Right lobe of liver (tissue), 6 donors: ENCODE measurements at regions not wholly inside any gene's neighbourhood (a gene's known extent, or its start where the extent isn't known, plus 50 kb on each side); places are given as distances from the start of the nearest gene placed in this dataset.

Source experiments
- ATAC-seq, 4 donors: fragments of 200-7000 bp; cut with Tn5 transposase; one replicate each; pipeline ENCODE4 v1.9.1; 2020; ENCODE audit warnings: mild to moderate bottlenecking in 4 of 4, moderate library complexity in 4 of 4
- DNase-seq, 3 donors: peaks; one replicate each; pipeline ENCODE4 v3.0.0-alpha.2; 2020
- H3K27ac ChIP-seq, 3 donors: fragments of 200-600 bp; one replicate each; pipeline ENCODE4 v1.8.0; 2022
- H3K27me3 ChIP-seq, 2 donors: fragments of 200-600 bp; one replicate each; pipeline ENCODE4 v1.8.0; 2022
- H3K36me3 ChIP-seq, 4 donors: fragments of 200-600 bp; sonication (generic) in 1 of 4; one replicate each; pipeline versions ENCODE4 v1.5.1 to v1.8.0; 2017 to 2022; ENCODE audit warnings: control low read depth in 1 of 4
- H3K4me1 ChIP-seq, 4 donors: fragments of 200-600 bp; sonication (generic) in 1 of 4; one replicate each; pipeline versions ENCODE4 v1.5.1 to v1.8.0; 2017 to 2022; ENCODE audit warnings: control low read depth in 1 of 4
- H3K4me3 ChIP-seq, 3 donors: fragments of 200-600 bp; one replicate each; pipeline ENCODE4 v1.8.0; 2022
- H3K9me3 ChIP-seq, 4 donors: fragments of 200-600 bp; sonication (generic) in 1 of 4; one replicate each; pipeline versions ENCODE4 v1.5.1 to v1.8.0; 2017 to 2022; ENCODE audit warnings: control low read depth in 1 of 4
- POLR2A ChIP-seq: fragments of 450-650 bp; IDR thresholded peaks from one replicate; pipeline ENCODE4 v1.6.1; 2017; ENCODE audit warnings: antibody characterized with exemption, mild to moderate bottlenecking
- WGBS: methylation state at CpG from one replicate; pipeline ENCODE4 v1.1.6; 2018; ENCODE audit warnings: low coverage, low lambda C conversion rate; ENCODE audit not compliant: insufficient coverage; ENCODE audit errors: missing lambda C conversion rate; 5-methylcytosine and 5-hydroxymethylcytosine counted together
- intact Hi-C, 2 donors: fragments of 100-400 bp; cut with DNase I; formaldehyde crosslinking; loops; one replicate each; pipeline versions ENCODE4 v1.11.2 to v1.14.1; 2022
- TF ChIP-seq, protein P1 (sequence below), 4 donors: fragments of 200-600 bp in 3 of 4; fragments of 450-650 bp in 1 of 4; IDR thresholded peaks; one replicate each; pipeline versions ENCODE4 v1.5.1 to v1.8.0; 2016 to 2022; ENCODE audit warnings: antibody characterized with exemption in 4 of 4, mild to moderate bottlenecking in 2 of 4
- donor health status: DM: no; HTN: yes; CAD: no.
- donor health status: DM: no; HTN: no; CAD: no.
- donor health status: DM: no; HTN: no; CAD: no.
- donor health status: DM: no; HTN: yes; CAD: no.
- donor health status: DM: no; HTN: yes; CAD: no.

DNA sequence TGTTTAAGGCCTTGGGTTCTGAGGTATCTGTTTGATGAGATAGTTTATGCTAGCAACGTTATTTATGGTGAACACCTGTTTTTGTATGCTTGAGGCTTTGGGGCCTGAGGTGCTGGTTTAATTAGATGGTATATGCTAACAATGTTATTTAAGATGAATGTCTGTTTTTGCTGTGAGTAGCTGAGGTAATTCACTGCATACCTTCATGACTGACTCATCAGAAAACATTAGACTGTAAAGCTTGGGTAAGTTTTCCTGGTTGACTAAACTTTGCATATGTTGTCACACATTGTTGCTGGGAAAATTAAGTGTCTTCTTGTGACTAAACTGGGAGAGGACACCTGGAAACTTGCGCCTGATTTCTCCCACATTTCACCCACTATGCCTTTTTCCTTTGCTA lies 1026.6 kb downstream of the RAPGEF2 start:
- H3K27me3 ChIP-seq: no peaks in the 10 kb centered on the region
- 48% methylated on average over 2 of the region's 2 CpGs for WGBS
- no peak overlapping the region for H3K27ac ChIP-seq
- no peaks in the 10 kb centered on the region for H3K36me3 ChIP-seq
- TF ChIP-seq POLR2A: no peak
- TF ChIP-seq, protein P1, sequence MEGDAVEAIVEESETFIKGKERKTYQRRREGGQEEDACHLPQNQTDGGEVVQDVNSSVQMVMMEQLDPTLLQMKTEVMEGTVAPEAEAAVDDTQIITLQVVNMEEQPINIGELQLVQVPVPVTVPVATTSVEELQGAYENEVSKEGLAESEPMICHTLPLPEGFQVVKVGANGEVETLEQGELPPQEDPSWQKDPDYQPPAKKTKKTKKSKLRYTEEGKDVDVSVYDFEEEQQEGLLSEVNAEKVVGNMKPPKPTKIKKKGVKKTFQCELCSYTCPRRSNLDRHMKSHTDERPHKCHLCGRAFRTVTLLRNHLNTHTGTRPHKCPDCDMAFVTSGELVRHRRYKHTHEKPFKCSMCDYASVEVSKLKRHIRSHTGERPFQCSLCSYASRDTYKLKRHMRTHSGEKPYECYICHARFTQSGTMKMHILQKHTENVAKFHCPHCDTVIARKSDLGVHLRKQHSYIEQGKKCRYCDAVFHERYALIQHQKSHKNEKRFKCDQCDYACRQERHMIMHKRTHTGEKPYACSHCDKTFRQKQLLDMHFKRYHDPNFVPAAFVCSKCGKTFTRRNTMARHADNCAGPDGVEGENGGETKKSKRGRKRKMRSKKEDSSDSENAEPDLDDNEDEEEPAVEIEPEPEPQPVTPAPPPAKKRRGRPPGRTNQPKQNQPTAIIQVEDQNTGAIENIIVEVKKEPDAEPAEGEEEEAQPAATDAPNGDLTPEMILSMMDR (IDR thresholded peaks at IDR 0.05): no peak
- no peak for DNase-seq
- intact Hi-C loops: no loop called here
- no peak for ATAC-seq
- H3K4me3 ChIP-seq: no peak overlapping the region
- H3K9me3 ChIP-seq: no peaks in the 10 kb centered on the region
- no peaks in the 10 kb centered on the region for H3K4me1 ChIP-seq

DNA sequence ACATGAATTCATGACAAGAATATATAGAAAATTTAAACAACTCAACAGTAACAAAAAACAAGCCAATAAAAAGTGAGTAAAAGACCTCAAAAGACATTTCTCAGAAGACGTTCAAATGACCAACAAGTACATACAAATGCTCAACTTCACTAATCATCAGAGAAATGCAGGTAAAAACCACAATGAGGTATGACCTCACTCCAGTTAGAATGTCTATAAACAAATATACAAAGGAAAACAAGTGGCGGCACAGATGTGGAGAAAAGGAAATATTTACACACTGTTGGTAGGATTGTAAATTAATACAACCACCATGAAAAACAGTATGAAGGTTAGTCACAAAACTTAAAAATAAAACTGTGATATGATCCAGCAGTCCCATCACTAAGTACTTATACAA lies 1033.1 kb downstream of the RAPGEF2 start:
- intact Hi-C loops: no loop called here
- 30% methylated on average over 2 of the region's 2 CpGs for WGBS
- no peaks in the 10 kb centered on the region for H3K36me3 ChIP-seq
- H3K9me3 ChIP-seq: no peaks in the 10 kb centered on the region
- ATAC-seq: no peak
- no peak for DNase-seq
- H3K4me3 ChIP-seq: no peak overlapping the region
- no peak for TF ChIP-seq POLR2A
- TF ChIP-seq, protein P1 (IDR thresholded peaks at IDR 0.05): no peak
- H3K27me3 ChIP-seq: no peaks in the 10 kb centered on the region
- no peak overlapping the region for H3K27ac ChIP-seq
- H3K4me1 ChIP-seq: no peaks in the 10 kb centered on the region

DNA sequence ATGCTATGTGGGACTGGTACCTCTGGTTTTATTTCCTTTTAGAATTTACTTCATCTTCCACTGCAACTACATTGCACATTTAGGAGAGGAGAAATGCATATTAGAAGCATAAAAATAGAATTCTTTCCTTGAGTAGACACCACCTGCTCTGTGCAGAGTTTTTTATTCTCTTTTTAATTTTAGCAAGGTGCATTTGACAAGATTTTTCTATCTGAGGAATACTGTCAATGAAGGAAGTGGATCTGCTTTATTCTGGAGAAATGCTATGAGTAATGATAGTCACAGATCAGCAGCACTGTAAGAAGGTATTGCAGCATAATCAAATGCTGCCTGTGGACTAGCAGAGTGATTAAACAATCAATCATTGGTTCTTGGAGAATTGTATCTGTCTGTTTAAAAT lies 1038.3 kb downstream of the RAPGEF2 start:
- Histone ChIP-seq H3K4me1 (no peaks in the 10 kb centered on the region), H3K9me3 (no peaks in the 10 kb centered on the region), H3K36me3 (no peaks in the 10 kb centered on the region), H3K27me3 (no peaks in the 10 kb centered on the region), H3K4me3 (no peak overlapping the region), H3K27ac (no peak overlapping the region)
- ATAC-seq: no peak
- no peak for DNase-seq
- TF ChIP-seq, protein P1 (IDR thresholded peaks at IDR 0.05): no peak
- TF ChIP-seq POLR2A: no peak
- intact Hi-C loops: no loop called here

DNA sequence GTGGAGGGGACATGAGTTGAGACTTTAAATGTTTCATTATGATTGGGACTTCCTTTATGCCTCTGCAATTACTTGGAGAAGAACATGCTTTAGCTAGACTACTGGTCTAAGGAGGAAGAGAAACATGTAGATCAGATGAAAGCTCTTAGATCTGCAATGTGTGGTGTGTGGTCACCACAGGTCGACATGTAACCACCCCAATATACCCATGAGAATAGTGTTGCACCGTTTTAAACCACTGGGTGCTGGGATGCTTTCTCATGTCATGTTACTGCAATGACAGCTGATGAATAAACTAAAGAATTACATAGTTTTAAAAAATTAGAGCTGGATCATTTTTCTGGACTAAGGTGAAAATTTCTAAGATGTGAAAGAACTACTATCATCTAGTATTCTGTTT lies 1039.7 kb downstream of the RAPGEF2 start:
- TF ChIP-seq, protein P1 (IDR thresholded peaks at IDR 0.05): no peak
- TF ChIP-seq POLR2A: no peak
- Histone ChIP-seq H3K4me3 (no peak overlapping the region), H3K27me3 (no peaks in the 10 kb centered on the region), H3K9me3 (no peaks in the 10 kb centered on the region), H3K36me3 (no peaks in the 10 kb centered on the region), H3K27ac (no peak overlapping the region), H3K4me1 (no peaks in the 10 kb centered on the region)
- intact Hi-C loops: no loop called here
- no peak for ATAC-seq
- DNase-seq: no peak
- WGBS: 40% methylated on average over 2 of the region's 2 CpGs

DNA sequence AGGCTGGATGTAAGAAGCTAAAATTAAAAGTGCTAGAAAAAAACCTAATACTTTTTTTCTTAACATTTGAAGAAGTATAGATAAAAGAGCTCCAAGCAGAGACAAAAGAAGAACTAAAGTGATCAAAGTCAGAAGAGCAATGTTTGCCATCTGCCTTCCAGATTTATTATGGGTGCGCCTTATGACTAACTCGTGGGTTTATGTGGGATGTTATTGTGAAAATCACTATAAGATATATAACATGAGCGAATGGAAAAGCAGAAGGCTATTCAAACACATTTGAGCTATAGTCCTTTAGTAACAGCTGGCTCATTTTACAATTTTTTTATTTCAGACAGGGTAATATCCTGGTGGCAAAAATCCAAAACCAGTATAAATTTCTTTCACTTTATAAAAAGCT lies 1040.7 kb downstream of the RAPGEF2 start:
- no peak for ATAC-seq
- Histone ChIP-seq H3K36me3 (no peaks in the 10 kb centered on the region), H3K4me3 (no peak overlapping the region), H3K9me3 (no peaks in the 10 kb centered on the region), H3K4me1 (no peaks in the 10 kb centered on the region), H3K27ac (no peak overlapping the region), H3K27me3 (no peaks in the 10 kb centered on the region)
- intact Hi-C loops: no loop called here
- WGBS: 42% methylated on average over 3 of the region's 3 CpGs
- TF ChIP-seq POLR2A: no peak
- TF ChIP-seq, protein P1 (IDR thresholded peaks at IDR 0.05): no peak
- DNase-seq: no peak
